ENCODE measurements at regions not wholly inside any gene's neighbourhood (a gene's known extent, or its start where the extent isn't known, plus 50 kb on each side); places are given as distances from the start of the nearest gene placed in this dataset.

- TF ChIP-seq EZH2 (IDR thresholded peaks at IDR 0.05; ENCODE audit: borderline replicate concordance), result no peak
- TF ChIP-seq, protein P1, sequence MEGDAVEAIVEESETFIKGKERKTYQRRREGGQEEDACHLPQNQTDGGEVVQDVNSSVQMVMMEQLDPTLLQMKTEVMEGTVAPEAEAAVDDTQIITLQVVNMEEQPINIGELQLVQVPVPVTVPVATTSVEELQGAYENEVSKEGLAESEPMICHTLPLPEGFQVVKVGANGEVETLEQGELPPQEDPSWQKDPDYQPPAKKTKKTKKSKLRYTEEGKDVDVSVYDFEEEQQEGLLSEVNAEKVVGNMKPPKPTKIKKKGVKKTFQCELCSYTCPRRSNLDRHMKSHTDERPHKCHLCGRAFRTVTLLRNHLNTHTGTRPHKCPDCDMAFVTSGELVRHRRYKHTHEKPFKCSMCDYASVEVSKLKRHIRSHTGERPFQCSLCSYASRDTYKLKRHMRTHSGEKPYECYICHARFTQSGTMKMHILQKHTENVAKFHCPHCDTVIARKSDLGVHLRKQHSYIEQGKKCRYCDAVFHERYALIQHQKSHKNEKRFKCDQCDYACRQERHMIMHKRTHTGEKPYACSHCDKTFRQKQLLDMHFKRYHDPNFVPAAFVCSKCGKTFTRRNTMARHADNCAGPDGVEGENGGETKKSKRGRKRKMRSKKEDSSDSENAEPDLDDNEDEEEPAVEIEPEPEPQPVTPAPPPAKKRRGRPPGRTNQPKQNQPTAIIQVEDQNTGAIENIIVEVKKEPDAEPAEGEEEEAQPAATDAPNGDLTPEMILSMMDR (IDR thresholded peaks at IDR 0.05; ENCODE audit: poor library complexity), result no peak
- no peak for TF ChIP-seq EZH2phosphoT487 (IDR thresholded peaks at IDR 0.05; ENCODE audit: low read depth, severe bottlenecking, unreplicated experiment)
These were observed 90.2 kb upstream of the SSTR4 start for GRCh38 chr20:22944936-22945335.

Data from hepatocyte (in vitro differentiated cells).